CD4-positive, alpha-beta T cell treated with Interleukin-6 for 4 hours (primary cell): ENCODE measurements at regions not wholly inside any gene's neighbourhood (a gene's known extent, or its start where the extent isn't known, plus 50 kb on each side); places are given as distances from the start of the nearest gene placed in this dataset.

Experiments
- DNase-seq: peaks from one replicate; pipeline ENCODE4 v3.0.0-alpha.2; 2020; ENCODE audit warnings: mixed read lengths

GRCh38 chr12:92492291-92492690 lies 210.5 kb upstream of the PLEKHG7 start:
- no peak for DNase-seq

- DNase-seq = no peak
Observed at GRCh38 chr12:92489781-92490180, 213.0 kb upstream of the PLEKHG7 start.

- no peak for DNase-seq
Observed at GRCh38 chr12:92488735-92489134, 214.1 kb upstream of the PLEKHG7 start.

GRCh38 chr12:92487138-92487485 lies 215.7 kb upstream of the PLEKHG7 start:
- DNase-seq = no peak

GRCh38 chr12:92486443-92487137 lies 216.2 kb upstream of the PLEKHG7 start:
- DNase-seq = no peak

GRCh38 chr12:92485351-92486348 lies 217.1 kb upstream of the PLEKHG7 start:
- DNase-seq = no peak

GRCh38 chr12:92482599-92482998 lies 220.2 kb upstream of the PLEKHG7 start:
- no peak for DNase-seq

- no peak for DNase-seq
Observed at GRCh38 chr12:92481066-92481465, 221.7 kb upstream of the PLEKHG7 start.

GRCh38 chr12:92478692-92479091 lies 224.1 kb upstream of the PLEKHG7 start:
- no peak for DNase-seq

- no peak for DNase-seq
Observed at GRCh38 chr12:92476844-92477243, 225.9 kb upstream of the PLEKHG7 start.

- no peak for DNase-seq
Observed at GRCh38 chr12:92473564-92473963, 229.2 kb upstream of the PLEKHG7 start.

- DNase-seq = no peak
Observed at GRCh38 chr12:92472201-92472600, 230.6 kb upstream of the PLEKHG7 start.

- DNase-seq = no peak
Observed at GRCh38 chr12:92471551-92471950, 231.2 kb upstream of the PLEKHG7 start.

- DNase-seq = no peak
Observed at GRCh38 chr12:92470608-92471021, 232.2 kb upstream of the PLEKHG7 start.

GRCh38 chr12:92469837-92470236 lies 233.0 kb upstream of the PLEKHG7 start:
- no peak for DNase-seq

GRCh38 chr12:92468358-92469020 lies 234.3 kb upstream of the PLEKHG7 start:
- DNase-seq = no peak

- no peak for DNase-seq
Observed at GRCh38 chr12:92467886-92468285, 234.9 kb upstream of the PLEKHG7 start.

GRCh38 chr12:92466391-92467305 lies 236.1 kb upstream of the PLEKHG7 start:
- DNase-seq = no peak

- no peak for DNase-seq
Observed at GRCh38 chr12:92465786-92466295, 236.9 kb upstream of the PLEKHG7 start.

GRCh38 chr12:92464911-92465310 lies 237.9 kb upstream of the PLEKHG7 start:
- DNase-seq = no peak

GRCh38 chr12:92463171-92463570 lies 239.6 kb upstream of the PLEKHG7 start:
- no peak for DNase-seq

- DNase-seq = no peak
Observed at GRCh38 chr12:92462527-92462926, 240.3 kb upstream of the PLEKHG7 start.
